Fibroblast of pulmonary artery (primary cell): ENCODE measurements at regions not wholly inside any gene's neighbourhood (a gene's known extent, or its start where the extent isn't known, plus 50 kb on each side); places are given as distances from the start of the nearest gene placed in this dataset.

ENCODE experiments used
- DNase-seq: peaks from one replicate; pipeline ENCODE4 v3.0.0-alpha.2; 2010; ENCODE audit warnings: low read depth
- H3K4me3 ChIP-seq: replicated peaks from 2 replicates; pipeline ENCODE4 v1.5.1; 2011; ENCODE audit warnings: low read depth, mild to moderate bottlenecking, control low read depth, low read length, moderate library complexity
- TF ChIP-seq, protein P1 (sequence below): IDR thresholded peaks from 2 replicates; pipeline ENCODE4 v1.5.1; 2011; ENCODE audit warnings: mild to moderate bottlenecking, control low read depth, low read length, inconsistent platforms; ENCODE audit errors: missing control alignments

DNA sequence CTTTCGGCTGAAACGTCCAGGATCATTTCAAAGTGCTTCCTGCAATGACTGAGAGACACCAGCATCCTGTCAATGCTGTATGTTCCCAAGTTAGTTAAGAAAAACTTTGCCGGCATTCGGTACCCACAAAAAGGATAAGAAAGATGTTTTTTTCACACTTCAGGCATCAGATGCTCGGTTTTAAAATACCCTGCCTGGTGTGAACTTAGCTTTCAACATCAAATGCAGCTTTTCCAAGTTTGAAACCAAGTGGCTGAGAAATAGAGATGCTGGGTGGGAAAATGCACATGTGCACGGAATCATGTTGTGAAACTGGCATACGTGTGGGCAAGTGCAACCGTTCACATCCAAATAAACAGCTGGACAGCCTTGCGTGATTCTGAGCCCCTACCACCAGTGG lies 254.9 kb upstream of the IGF1R start:
- DNase-seq: no peak
- TF ChIP-seq, protein P1, sequence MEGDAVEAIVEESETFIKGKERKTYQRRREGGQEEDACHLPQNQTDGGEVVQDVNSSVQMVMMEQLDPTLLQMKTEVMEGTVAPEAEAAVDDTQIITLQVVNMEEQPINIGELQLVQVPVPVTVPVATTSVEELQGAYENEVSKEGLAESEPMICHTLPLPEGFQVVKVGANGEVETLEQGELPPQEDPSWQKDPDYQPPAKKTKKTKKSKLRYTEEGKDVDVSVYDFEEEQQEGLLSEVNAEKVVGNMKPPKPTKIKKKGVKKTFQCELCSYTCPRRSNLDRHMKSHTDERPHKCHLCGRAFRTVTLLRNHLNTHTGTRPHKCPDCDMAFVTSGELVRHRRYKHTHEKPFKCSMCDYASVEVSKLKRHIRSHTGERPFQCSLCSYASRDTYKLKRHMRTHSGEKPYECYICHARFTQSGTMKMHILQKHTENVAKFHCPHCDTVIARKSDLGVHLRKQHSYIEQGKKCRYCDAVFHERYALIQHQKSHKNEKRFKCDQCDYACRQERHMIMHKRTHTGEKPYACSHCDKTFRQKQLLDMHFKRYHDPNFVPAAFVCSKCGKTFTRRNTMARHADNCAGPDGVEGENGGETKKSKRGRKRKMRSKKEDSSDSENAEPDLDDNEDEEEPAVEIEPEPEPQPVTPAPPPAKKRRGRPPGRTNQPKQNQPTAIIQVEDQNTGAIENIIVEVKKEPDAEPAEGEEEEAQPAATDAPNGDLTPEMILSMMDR: no peak
- H3K4me3 ChIP-seq: no peak overlapping the region

DNA sequence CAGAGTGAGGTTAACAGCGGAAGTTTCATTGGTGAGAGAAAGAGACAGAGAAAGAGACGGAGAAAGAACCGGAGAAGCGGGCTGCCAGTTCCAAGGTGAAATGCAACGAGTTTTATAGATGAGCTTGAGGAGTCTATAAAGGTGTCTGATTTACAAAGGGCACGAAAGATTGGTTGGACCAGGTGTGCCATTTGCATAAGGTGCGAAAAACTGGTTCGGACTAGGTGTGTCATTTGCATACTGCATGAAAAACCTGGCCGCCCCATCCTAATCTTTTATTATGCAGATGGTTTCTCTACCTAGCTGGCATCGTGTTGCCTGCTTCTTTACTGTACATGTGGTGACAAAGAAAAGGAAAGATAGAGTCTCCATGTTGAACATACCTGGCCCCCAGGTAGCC lies 253.8 kb upstream of the IGF1R start:
- no peak overlapping the region for H3K4me3 ChIP-seq
- DNase-seq: no peak
- TF ChIP-seq, protein P1: no peak

DNA sequence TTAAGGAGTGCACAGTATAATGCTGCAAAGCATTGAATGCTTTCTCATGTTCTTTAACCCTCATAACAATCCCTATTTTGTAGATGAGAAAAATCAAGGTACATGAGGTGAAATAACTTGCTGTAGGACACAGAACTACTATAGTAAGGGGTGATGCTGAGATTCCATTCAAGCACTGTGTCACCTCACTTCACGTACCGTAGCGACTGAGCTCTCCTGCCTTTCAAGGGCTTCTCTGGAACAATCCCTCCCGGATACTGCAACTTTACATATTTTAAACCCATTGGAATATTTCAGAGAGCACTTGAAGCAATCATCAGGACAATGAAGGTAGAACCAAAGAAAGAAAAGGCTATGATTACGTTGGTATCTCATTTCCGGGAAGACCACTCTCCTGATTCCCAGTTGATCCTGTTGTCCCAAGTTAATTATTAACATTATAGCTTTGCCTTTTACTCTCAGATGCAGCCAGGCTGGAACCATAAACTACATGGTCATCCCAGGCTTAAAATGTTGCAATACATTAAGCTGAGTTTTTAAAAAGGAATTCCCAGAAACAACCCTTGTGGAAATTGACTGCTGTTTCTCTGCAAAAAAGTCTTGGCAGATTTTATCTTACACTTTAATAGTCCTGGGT lies 252.2 kb upstream of the IGF1R start:
- TF ChIP-seq, protein P1: no peak
- DNase-seq: no peak
- no peak overlapping the region for H3K4me3 ChIP-seq

- H3K4me3 ChIP-seq: no peak overlapping the region
- DNase-seq: no peak
- TF ChIP-seq, protein P1: no peak
These were observed 250.9 kb upstream of the IGF1R start for GRCh38 chr15:98397419-98397818.

DNA sequence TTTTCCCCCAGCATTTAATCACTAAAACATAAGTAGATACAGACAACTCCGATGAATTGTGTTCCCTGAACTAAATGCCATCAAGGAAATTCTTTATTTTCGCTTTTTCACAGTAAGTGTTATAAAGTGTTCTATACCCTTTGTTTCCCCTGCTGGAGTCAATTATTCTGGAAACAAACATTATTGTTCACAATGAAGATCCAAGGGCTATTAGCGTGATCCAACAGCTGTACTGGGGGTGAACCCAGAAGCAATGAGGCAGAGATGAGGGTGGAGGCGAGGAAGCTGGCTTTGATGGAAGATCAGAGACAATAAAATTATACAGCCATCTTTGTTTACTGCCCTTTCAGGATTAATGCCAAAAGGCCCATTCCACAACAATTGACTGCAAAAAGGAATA lies 250.3 kb upstream of the IGF1R start:
- TF ChIP-seq, protein P1: no peak
- no peak overlapping the region for H3K4me3 ChIP-seq

GRCh38 chr15:98398886-98399285 lies 249.5 kb upstream of the IGF1R start:
- TF ChIP-seq, protein P1: no peak
- DNase-seq: no peak
- H3K4me3 ChIP-seq: no peak overlapping the region

More for the DNA sequence above, 250.3 kb upstream of the IGF1R start:
- no peak for DNase-seq

DNA sequence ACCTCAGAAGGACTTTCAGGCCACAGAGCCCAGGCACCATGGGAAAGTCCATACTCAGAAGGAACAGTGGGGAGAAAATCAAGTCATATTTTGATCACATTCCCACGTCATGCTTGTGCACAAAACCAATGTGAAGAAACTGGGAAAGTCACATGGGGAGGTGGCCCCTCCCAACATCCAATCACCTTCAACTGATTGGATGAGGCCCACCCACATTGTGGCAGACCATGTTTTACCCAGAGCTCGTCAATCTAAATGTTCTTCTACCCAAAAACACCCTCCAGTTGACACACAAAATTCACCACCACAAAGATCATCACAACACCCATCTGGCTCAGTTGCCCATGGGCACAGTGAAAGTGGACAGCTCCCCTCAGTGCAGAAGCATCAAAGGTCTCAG lies 248.2 kb upstream of the IGF1R start:
- TF ChIP-seq, protein P1: no peak
- no peak overlapping the region for H3K4me3 ChIP-seq
- DNase-seq: no peak
